ENCODE measurements at regions not wholly inside any gene's neighbourhood (a gene's known extent, or its start where the extent isn't known, plus 50 kb on each side); places are given as distances from the start of the nearest gene placed in this dataset.

DNA sequence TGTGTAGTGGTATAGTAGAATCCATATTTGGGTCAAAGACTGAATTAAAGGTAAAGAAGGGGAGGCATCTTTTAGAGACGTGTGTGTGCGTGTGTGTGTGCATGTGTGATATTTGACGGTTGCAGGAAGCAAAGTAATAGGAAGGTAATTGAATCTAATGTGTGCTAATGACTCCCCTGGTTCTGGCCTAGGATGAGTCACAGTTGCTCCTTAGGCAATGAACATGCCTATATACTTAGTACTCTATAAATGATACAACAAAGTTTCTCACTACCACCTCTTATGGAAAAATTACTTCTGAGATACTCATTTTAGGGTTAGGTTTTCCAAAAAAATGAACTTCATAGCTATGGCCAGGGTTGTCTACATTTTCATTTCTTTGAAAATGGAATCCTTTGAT lies 409.6 kb downstream of the GUCY1A2 start:
- Histone ChIP-seq H3K4me3 (ENCODE audit: low read length) (no peak overlapping the region), H3K9me3 (replicated peaks; ENCODE audit: low read length) (no peaks in the 10 kb centered on the region), H3K36me3 (ENCODE audit: insufficient read depth, low read length) (no peaks in the 10 kb centered on the region), H3K27me3 (ENCODE audit: control insufficient read depth, insufficient read depth, low read length) (no peaks in the 10 kb centered on the region), H3K9ac (ENCODE audit: low read depth, low read length) (no peak overlapping the region), H3K4me1 (ENCODE audit: control insufficient read depth, insufficient read depth, low read length) (no peaks in the 10 kb centered on the region), H3K4me2 (ENCODE audit: low read length) (no peak overlapping the region)

DNA sequence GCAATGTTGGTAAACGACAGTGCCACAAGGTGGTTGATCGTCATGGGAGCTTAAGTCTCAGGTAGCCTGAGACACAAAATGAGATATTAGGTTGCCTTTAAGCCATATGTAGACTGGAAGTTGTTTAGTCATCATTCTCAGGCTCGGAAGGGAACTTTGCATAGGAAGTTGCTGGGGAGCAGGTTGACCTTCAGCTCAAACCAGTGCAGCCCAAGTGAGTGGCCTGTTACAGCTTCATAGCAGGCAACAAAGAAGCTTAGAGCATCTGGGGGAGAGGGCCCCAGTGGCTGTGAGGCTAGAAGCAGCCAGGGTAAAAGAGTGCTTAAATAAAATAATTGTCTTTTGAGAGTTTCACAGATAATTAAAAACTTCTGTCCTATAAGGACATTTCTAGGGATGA lies 404.0 kb downstream of the GUCY1A2 start:
- no peaks in the 10 kb centered on the region for H3K36me3 ChIP-seq (ENCODE audit: insufficient read depth, low read length)
- H3K9me3 ChIP-seq (replicated peaks; ENCODE audit: low read length) = no peaks in the 10 kb centered on the region
- H3K4me2 ChIP-seq (ENCODE audit: low read length) = no peak overlapping the region
- H3K9ac ChIP-seq (ENCODE audit: low read depth, low read length) = no peak overlapping the region
- H3K27me3 ChIP-seq (ENCODE audit: control insufficient read depth, insufficient read depth, low read length) = no peaks in the 10 kb centered on the region
- H3K4me1 ChIP-seq (ENCODE audit: control insufficient read depth, insufficient read depth, low read length) = no peaks in the 10 kb centered on the region
- H3K4me3 ChIP-seq (ENCODE audit: low read length) = no peak overlapping the region

DNA sequence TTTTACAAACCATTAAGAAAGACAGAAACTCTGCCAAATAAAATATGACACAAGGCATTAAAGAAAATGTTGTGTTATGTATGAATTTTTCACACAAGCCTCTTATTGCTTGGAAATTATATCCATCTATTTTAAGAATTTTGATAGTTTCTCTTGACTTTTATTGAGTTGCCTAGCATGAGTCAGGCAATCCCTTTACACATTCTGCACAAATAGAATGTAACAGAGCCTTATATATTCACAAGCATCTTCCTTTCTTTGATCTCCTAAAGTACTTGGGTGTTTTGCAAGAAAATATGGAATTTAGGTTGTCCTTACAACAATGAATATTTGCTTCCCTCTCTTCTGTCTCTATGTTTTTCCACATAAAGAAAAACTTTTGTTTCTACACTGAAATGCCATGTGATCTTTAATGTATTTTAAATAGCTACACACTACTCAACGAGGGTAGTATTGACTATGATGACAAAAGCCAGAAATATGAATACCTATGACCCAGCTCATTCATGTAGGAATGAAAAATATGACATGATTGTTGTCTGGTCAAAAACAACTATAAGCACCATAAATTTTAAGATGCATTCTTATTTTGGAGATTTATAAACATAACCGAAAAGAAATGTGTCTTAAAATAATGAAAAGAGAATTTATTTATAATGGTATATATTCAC lies 398.8 kb downstream of the GUCY1A2 start:
- H3K4me3 ChIP-seq (ENCODE audit: low read length) = no peak overlapping the region
- H3K36me3 ChIP-seq (ENCODE audit: insufficient read depth, low read length) = no peaks in the 10 kb centered on the region
- no peak overlapping the region for H3K4me2 ChIP-seq (ENCODE audit: low read length)
- H3K27me3 ChIP-seq (ENCODE audit: control insufficient read depth, insufficient read depth, low read length) = no peaks in the 10 kb centered on the region
- H3K9me3 ChIP-seq (replicated peaks; ENCODE audit: low read length) = no peaks in the 10 kb centered on the region
- no peak overlapping the region for H3K9ac ChIP-seq (ENCODE audit: low read depth, low read length)
- peaks cover 6% of the 10 kb centered on the region for H3K4me1 ChIP-seq (ENCODE audit: control insufficient read depth, insufficient read depth, low read length)

DNA sequence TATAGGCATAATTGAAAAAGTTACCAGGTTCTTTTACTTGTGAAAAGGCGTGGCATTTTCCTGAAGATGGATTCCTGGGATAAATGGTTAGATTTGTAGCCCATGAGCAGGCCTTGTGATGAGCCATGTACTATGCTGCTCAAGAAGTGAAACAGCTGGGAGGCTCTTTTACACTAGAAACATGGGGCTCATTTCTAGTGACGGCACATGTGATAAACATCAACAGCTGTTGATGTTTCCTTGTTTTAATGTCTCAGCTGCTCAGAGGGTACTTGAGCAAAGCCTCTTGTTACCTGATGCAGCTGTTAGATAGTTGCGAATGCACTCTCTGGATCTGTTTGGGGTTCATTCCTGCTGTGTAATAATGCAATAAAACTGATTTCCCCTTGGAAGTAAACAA lies 396.8 kb downstream of the GUCY1A2 start:
- Histone ChIP-seq H3K27me3 (ENCODE audit: control insufficient read depth, insufficient read depth, low read length) (no peaks in the 10 kb centered on the region), H3K9ac (ENCODE audit: low read depth, low read length) (no peak overlapping the region), H3K4me1 (ENCODE audit: control insufficient read depth, insufficient read depth, low read length) (peaks cover 6% of the 10 kb centered on the region), H3K4me2 (ENCODE audit: low read length) (no peak overlapping the region), H3K36me3 (ENCODE audit: insufficient read depth, low read length) (no peaks in the 10 kb centered on the region), H3K4me3 (ENCODE audit: low read length) (no peak overlapping the region), H3K9me3 (replicated peaks; ENCODE audit: low read length) (no peaks in the 10 kb centered on the region)
